ENCODE measurements at regions not wholly inside any gene's neighbourhood (a gene's known extent, or its start where the extent isn't known, plus 50 kb on each side); places are given as distances from the start of the nearest gene placed in this dataset.

- Mint-ChIP-seq H3K27me3 (peaks cover 3 to 8% of the 10 kb centered on the region in 2 donors), H3K4me1 (ENCODE audit: low read depth in 2 of 2) (peaks cover 0 to 3% of the 10 kb centered on the region in 2 donors), H3K9me3 (no peaks in the 10 kb centered on the region), H3K4me3 (no peak overlapping the region), H3K36me3 (no peaks in the 10 kb centered on the region), H3K27ac (no peak overlapping the region)
- no peak for ATAC-seq
- no peak for DNase-seq (ENCODE audit: low spot score)
Measured at GRCh38 chr11:134562196-134562595, 150.2 kb upstream of the B3GAT1 start.

GRCh38 chr11:134561331-134561720 is 149.3 kb upstream of the B3GAT1 start:
- DNase-seq (ENCODE audit: low spot score) = no peak
- Mint-ChIP-seq H3K4me3 (no peak overlapping the region), H3K4me1 (ENCODE audit: low read depth in 2 of 2) (peaks cover 0 to 3% of the 10 kb centered on the region in 2 donors), H3K27me3 (peaks cover 3 to 8% of the 10 kb centered on the region in 2 donors), H3K9me3 (no peaks in the 10 kb centered on the region), H3K27ac (no peak overlapping the region), H3K36me3 (no peaks in the 10 kb centered on the region)
- ATAC-seq = no peak

GRCh38 chr11:134560566-134561330 is 148.7 kb upstream of the B3GAT1 start:
- Mint-ChIP-seq H3K4me3 (no peak overlapping the region), H3K27me3 (peaks cover 3 to 8% of the 10 kb centered on the region in 2 donors), H3K27ac (no peak overlapping the region), H3K36me3 (no peaks in the 10 kb centered on the region), H3K4me1 (ENCODE audit: low read depth in 2 of 2) (peaks cover 0 to 3% of the 10 kb centered on the region in 2 donors), H3K9me3 (no peaks in the 10 kb centered on the region)
- ATAC-seq (no peak), DNase-seq (ENCODE audit: low spot score) (no peak)

- ATAC-seq (peak in 1 of 2 donors; percentile 26), DNase-seq (ENCODE audit: low spot score) (no peak)
- no peaks in the 10 kb centered on the region for H3K9me3 Mint-ChIP-seq
- no peak overlapping the region for H3K4me3 Mint-ChIP-seq
- no peak overlapping the region for H3K27ac Mint-ChIP-seq
- H3K36me3 Mint-ChIP-seq = no peaks in the 10 kb centered on the region
- peaks cover 0 to 3% of the 10 kb centered on the region in 2 donors for H3K4me1 Mint-ChIP-seq (ENCODE audit: low read depth in 2 of 2)
- H3K27me3 Mint-ChIP-seq = peaks cover 3 to 8% of the 10 kb centered on the region in 2 donors
Measured at GRCh38 chr11:134560066-134560465, 148.0 kb upstream of the B3GAT1 start.

GRCh38 chr11:134559602-134559962 is 147.5 kb upstream of the B3GAT1 start:
- Mint-ChIP-seq H3K4me3 (no peak overlapping the region), H3K9me3 (no peaks in the 10 kb centered on the region), H3K27me3 (peaks cover 7 to 8% of the 10 kb centered on the region in 2 donors), H3K36me3 (no peaks in the 10 kb centered on the region), H3K4me1 (ENCODE audit: low read depth in 2 of 2) (peaks cover 0 to 3% of the 10 kb centered on the region in 2 donors), H3K27ac (no peak overlapping the region)
- peak in 1 of 2 donors; percentile 9 for ATAC-seq
- DNase-seq (ENCODE audit: low spot score) = no peak

- no peak for DNase-seq (ENCODE audit: low spot score)
- H3K27me3 Mint-ChIP-seq = peaks cover 8% of the 10 kb centered on the region in 2 donors
- no peak overlapping the region for H3K4me3 Mint-ChIP-seq
- H3K27ac Mint-ChIP-seq = no peak overlapping the region
- ATAC-seq = no peak
- H3K36me3 Mint-ChIP-seq = no peaks in the 10 kb centered on the region
- H3K4me1 Mint-ChIP-seq (ENCODE audit: low read depth in 2 of 2) = peaks cover 0 to 3% of the 10 kb centered on the region in 2 donors
- H3K9me3 Mint-ChIP-seq = no peaks in the 10 kb centered on the region
Measured at GRCh38 chr11:134558916-134559601, 147.0 kb upstream of the B3GAT1 start.

- Mint-ChIP-seq H3K36me3 (no peaks in the 10 kb centered on the region), H3K4me3 (no peak overlapping the region), H3K4me1 (ENCODE audit: low read depth in 2 of 2) (peaks cover 0 to 3% of the 10 kb centered on the region in 2 donors), H3K27me3 (peaks cover 8% of the 10 kb centered on the region in 2 donors), H3K27ac (no peak overlapping the region), H3K9me3 (no peaks in the 10 kb centered on the region)
- DNase-seq (ENCODE audit: low spot score) (no peak), ATAC-seq (no peak)
Measured at GRCh38 chr11:134558258-134558835, 146.3 kb upstream of the B3GAT1 start.

- peaks cover 0 to 3% of the 10 kb centered on the region in 2 donors for H3K4me1 Mint-ChIP-seq (ENCODE audit: low read depth in 2 of 2)
- H3K27ac Mint-ChIP-seq = no peak overlapping the region
- peaks cover 9 to 10% of the 10 kb centered on the region in 2 donors for H3K27me3 Mint-ChIP-seq
- H3K4me3 Mint-ChIP-seq = no peak overlapping the region
- H3K36me3 Mint-ChIP-seq = no peaks in the 10 kb centered on the region
- ATAC-seq (no peak), DNase-seq (ENCODE audit: low spot score) (no peak)
- H3K9me3 Mint-ChIP-seq = no peaks in the 10 kb centered on the region
Measured at GRCh38 chr11:134557571-134558257, 145.7 kb upstream of the B3GAT1 start.

GRCh38 chr11:134556186-134556585 is 144.1 kb upstream of the B3GAT1 start:
- Mint-ChIP-seq H3K9me3 (no peaks in the 10 kb centered on the region), H3K4me3 (no peak overlapping the region), H3K27me3 (peaks cover 15 to 20% of the 10 kb centered on the region in 2 donors), H3K36me3 (no peaks in the 10 kb centered on the region), H3K4me1 (ENCODE audit: low read depth in 2 of 2) (peaks cover 0 to 3% of the 10 kb centered on the region in 2 donors), H3K27ac (no peak overlapping the region)
- ATAC-seq (no peak), DNase-seq (ENCODE audit: low spot score) (no peak)

- Mint-ChIP-seq H3K27me3 (peaks cover 18 to 22% of the 10 kb centered on the region in 2 donors), H3K4me3 (no peak overlapping the region), H3K4me1 (ENCODE audit: low read depth in 2 of 2) (peaks cover 0 to 3% of the 10 kb centered on the region in 2 donors), H3K9me3 (no peaks in the 10 kb centered on the region), H3K36me3 (peaks cover 2% of the 10 kb centered on the region), H3K27ac (no peak overlapping the region)
- DNase-seq (ENCODE audit: low spot score) = no peak
- no peak for ATAC-seq
Measured at GRCh38 chr11:134555510-134555909, 143.5 kb upstream of the B3GAT1 start.

- DNase-seq (ENCODE audit: low spot score) (no peak), ATAC-seq (no peak)
- H3K27me3 Mint-ChIP-seq = peaks cover 20 to 27% of the 10 kb centered on the region in 2 donors
- peaks cover 6% of the 10 kb centered on the region for H3K36me3 Mint-ChIP-seq
- H3K4me1 Mint-ChIP-seq (ENCODE audit: low read depth in 2 of 2) = no peaks in the 10 kb centered on the region
- H3K4me3 Mint-ChIP-seq = no peak overlapping the region
- no peak overlapping the region for H3K27ac Mint-ChIP-seq
- H3K9me3 Mint-ChIP-seq = no peaks in the 10 kb centered on the region
Measured at GRCh38 chr11:134554861-134555260, 142.8 kb upstream of the B3GAT1 start.

- peaks cover 6% of the 10 kb centered on the region for H3K36me3 Mint-ChIP-seq
- peaks cover 23 to 27% of the 10 kb centered on the region in 2 donors for H3K27me3 Mint-ChIP-seq
- H3K4me1 Mint-ChIP-seq (ENCODE audit: low read depth in 2 of 2) = no peaks in the 10 kb centered on the region
- H3K27ac Mint-ChIP-seq = no peak overlapping the region
- ATAC-seq = peak in 1 of 2 donors; percentile 43
- no peak overlapping the region for H3K4me3 Mint-ChIP-seq
- DNase-seq (ENCODE audit: low spot score) = no peak
- H3K9me3 Mint-ChIP-seq = no peaks in the 10 kb centered on the region
Measured at GRCh38 chr11:134554106-134554505, 142.1 kb upstream of the B3GAT1 start.

GRCh38 chr11:134552749-134553148 is 140.7 kb upstream of the B3GAT1 start:
- ATAC-seq = no peak
- DNase-seq (ENCODE audit: low spot score) = no peak
- Mint-ChIP-seq H3K4me1 (ENCODE audit: low read depth in 2 of 2) (no peaks in the 10 kb centered on the region), H3K36me3 (peaks cover 6% of the 10 kb centered on the region), H3K9me3 (no peaks in the 10 kb centered on the region), H3K27ac (no peak overlapping the region), H3K27me3 (peaks cover 27% of the 10 kb centered on the region in 2 donors), H3K4me3 (no peak overlapping the region)

Measured in natural killer cell treated with Interleukin-12 subunit alpha and Interleukin-12 subunit beta and Interleukin-15 and Interleukin-18, amount 100 ng/mL, for 72 hours (primary cell).